Peyer's patch (tissue), 4 donors: ENCODE measurements at regions not wholly inside any gene's neighbourhood (a gene's known extent, or its start where the extent isn't known, plus 50 kb on each side); places are given as distances from the start of the nearest gene placed in this dataset.
"Not testable (repeated sequence)": the region's sequence is repeated elsewhere in the genome, so short reads cannot be mapped to it uniquely, and the experiment has no call there.

ENCODE experiments used
- DNase-seq, 3 donors: peaks; one replicate each; pipeline ENCODE4 v3.0.0-alpha.2; 2017 to 2019
- H3K27ac ChIP-seq, 4 donors: fragments of 200-600 bp; sonication (generic); one replicate each; pipeline ENCODE4 v1.5.1; 2016 to 2019
- H3K27me3 ChIP-seq, 2 donors: fragments of 200-600 bp; sonication (generic); one replicate each; pipeline ENCODE4 v1.5.1; 2019
- H3K36me3 ChIP-seq, 3 donors: fragments of 200-600 bp; sonication (generic); one replicate each; pipeline ENCODE4 v1.5.1; 2016 to 2019
- H3K4me1 ChIP-seq, 4 donors: fragments of 200-600 bp; sonication (generic); one replicate each; pipeline ENCODE4 v1.5.1; 2016 to 2019
- H3K4me3 ChIP-seq, 4 donors: fragments of 200-600 bp; sonication (generic); 1 replicate in 3 of 4; 2 replicates in 1 of 4; pipeline ENCODE4 v1.5.1; 2016 to 2019; ENCODE audit warnings: mild to moderate bottlenecking in 1 of 4
- H3K9me3 ChIP-seq, 4 donors: fragments of 200-600 bp; sonication (generic); one replicate each; pipeline ENCODE4 v1.5.1; 2016 to 2019; ENCODE audit warnings: mild to moderate bottlenecking in 1 of 4
- POLR2A ChIP-seq, 2 donors: fragments of 450-650 bp; IDR thresholded peaks; one replicate each; pipeline ENCODE4 v1.5.1; 2017; ENCODE audit warnings: antibody characterized with exemption in 2 of 2, mild to moderate bottlenecking in 2 of 2, moderate library complexity in 2 of 2
- TF ChIP-seq, protein P1 (sequence below), 6 experiments: fragments of 450-650 bp in 4 of 6; fragments of 200-600 bp in 2 of 6; sonication (generic) in 1 of 6; IDR thresholded peaks; one replicate each; pipeline ENCODE4 v1.5.1; 2017 to 2019; ENCODE audit warnings: antibody characterized with exemption in 6 of 6, mild to moderate bottlenecking in 3 of 6, moderate library complexity in 1 of 6

- no peak overlapping the region for H3K4me3 ChIP-seq
- H3K27ac ChIP-seq: no peak overlapping the region
- H3K9me3 ChIP-seq: no peaks in the 10 kb centered on the region
- H3K4me1 ChIP-seq: no peaks in the 10 kb centered on the region
- no peaks in the 10 kb centered on the region for H3K27me3 ChIP-seq
- DNase-seq: no peak
- H3K36me3 ChIP-seq: no peaks in the 10 kb centered on the region
- TF ChIP-seq POLR2A (IDR thresholded peaks at IDR 0.05): no peak
- TF ChIP-seq, protein P1, sequence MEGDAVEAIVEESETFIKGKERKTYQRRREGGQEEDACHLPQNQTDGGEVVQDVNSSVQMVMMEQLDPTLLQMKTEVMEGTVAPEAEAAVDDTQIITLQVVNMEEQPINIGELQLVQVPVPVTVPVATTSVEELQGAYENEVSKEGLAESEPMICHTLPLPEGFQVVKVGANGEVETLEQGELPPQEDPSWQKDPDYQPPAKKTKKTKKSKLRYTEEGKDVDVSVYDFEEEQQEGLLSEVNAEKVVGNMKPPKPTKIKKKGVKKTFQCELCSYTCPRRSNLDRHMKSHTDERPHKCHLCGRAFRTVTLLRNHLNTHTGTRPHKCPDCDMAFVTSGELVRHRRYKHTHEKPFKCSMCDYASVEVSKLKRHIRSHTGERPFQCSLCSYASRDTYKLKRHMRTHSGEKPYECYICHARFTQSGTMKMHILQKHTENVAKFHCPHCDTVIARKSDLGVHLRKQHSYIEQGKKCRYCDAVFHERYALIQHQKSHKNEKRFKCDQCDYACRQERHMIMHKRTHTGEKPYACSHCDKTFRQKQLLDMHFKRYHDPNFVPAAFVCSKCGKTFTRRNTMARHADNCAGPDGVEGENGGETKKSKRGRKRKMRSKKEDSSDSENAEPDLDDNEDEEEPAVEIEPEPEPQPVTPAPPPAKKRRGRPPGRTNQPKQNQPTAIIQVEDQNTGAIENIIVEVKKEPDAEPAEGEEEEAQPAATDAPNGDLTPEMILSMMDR (IDR thresholded peaks at IDR 0.05): no peak
Measured at GRCh38 chr2:3034856-3035255, 342.8 kb downstream of the EIPR1 start.

DNA sequence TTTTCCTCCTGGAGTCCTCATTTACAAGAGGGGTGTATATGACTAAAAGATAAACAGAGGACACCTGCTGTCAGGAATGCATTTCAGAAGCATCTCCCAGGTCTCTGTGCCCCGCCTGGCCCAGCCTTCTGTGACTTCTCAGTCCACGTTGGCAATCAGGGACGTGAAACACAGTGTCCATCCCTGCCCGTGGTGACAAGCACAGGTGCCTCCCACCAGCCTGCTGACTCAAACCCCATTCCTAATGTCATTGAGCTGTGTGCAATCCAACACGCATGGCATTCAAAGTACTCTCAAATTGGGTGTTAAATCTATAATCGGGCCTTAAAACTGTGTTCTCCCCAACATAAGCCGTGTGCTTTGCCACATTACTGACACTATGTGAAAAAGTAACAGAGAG lies 343.2 kb downstream of the EIPR1 start:
- H3K4me3 ChIP-seq: no peak overlapping the region
- no peaks in the 10 kb centered on the region for H3K36me3 ChIP-seq
- H3K27me3 ChIP-seq: no peaks in the 10 kb centered on the region
- no peaks in the 10 kb centered on the region for H3K9me3 ChIP-seq
- no peaks in the 10 kb centered on the region for H3K4me1 ChIP-seq
- H3K27ac ChIP-seq: no peak overlapping the region
- DNase-seq: no peak
- TF ChIP-seq, protein P1 (IDR thresholded peaks at IDR 0.05): no peak
- no peak for TF ChIP-seq POLR2A (IDR thresholded peaks at IDR 0.05)

GRCh38 chr2:3033315-3033714 lies 344.3 kb downstream of the EIPR1 start:
- H3K27ac ChIP-seq: no peak overlapping the region
- no peak overlapping the region for H3K4me3 ChIP-seq
- DNase-seq: no peak
- no peaks in the 10 kb centered on the region for H3K9me3 ChIP-seq
- no peaks in the 10 kb centered on the region for H3K27me3 ChIP-seq
- TF ChIP-seq, protein P1 (IDR thresholded peaks at IDR 0.05): no peak
- no peak for TF ChIP-seq POLR2A (IDR thresholded peaks at IDR 0.05)
- no peaks in the 10 kb centered on the region for H3K36me3 ChIP-seq
- no peaks in the 10 kb centered on the region for H3K4me1 ChIP-seq

DNA sequence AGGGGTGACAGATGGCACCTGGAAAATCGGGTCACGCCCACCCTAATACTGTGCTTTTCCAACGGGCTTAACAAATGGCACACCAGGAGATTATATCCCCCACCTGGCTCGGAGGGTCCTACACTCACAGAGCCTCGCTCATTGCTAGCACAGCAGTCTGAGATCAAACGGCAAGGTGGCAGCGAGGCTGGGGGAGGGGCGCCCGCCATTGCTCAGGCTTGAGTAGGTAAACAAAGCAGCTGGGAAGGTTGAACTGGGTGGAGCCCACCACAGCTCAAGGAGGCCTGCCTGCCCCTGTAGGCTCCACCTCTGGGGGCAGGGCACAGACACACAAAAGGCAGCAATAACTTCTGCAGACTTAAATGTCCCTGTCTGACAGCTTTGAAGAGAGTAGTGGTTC lies 346.8 kb downstream of the EIPR1 start:
- not testable (repeated sequence) for H3K27me3 ChIP-seq, DNase-seq, H3K9me3 ChIP-seq, H3K4me1 ChIP-seq, H3K4me3 ChIP-seq, H3K36me3 ChIP-seq, H3K27ac ChIP-seq

GRCh38 chr2:3025984-3026383 lies 351.6 kb downstream of the EIPR1 start:
- H3K4me3 ChIP-seq: no peak overlapping the region
- H3K36me3 ChIP-seq: no peaks in the 10 kb centered on the region
- no peaks in the 10 kb centered on the region for H3K9me3 ChIP-seq
- H3K27me3 ChIP-seq: no peaks in the 10 kb centered on the region
- H3K27ac ChIP-seq: no peak overlapping the region
- H3K4me1 ChIP-seq: no peaks in the 10 kb centered on the region
- no peak for TF ChIP-seq POLR2A (IDR thresholded peaks at IDR 0.05)
- TF ChIP-seq, protein P1 (IDR thresholded peaks at IDR 0.05): no peak
- DNase-seq: no peak

DNA sequence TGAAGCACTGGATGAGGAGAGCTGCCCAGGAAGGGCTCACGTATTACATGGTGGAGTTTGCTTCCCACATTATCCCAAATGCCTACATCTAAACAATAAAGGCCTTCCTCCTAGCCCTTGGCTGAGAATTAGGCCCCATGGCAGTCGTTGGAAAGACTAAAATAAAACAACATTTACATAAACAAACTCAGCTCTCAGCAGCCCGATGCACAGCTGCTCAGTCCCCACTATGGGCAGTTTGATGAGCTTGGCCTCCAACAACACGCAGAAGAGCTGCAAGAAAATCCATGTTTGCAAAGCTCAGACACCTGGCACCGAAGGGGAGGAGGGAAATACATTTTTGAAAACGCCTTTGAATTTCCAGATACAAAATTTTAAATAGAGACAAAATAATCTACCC lies 352.4 kb downstream of the EIPR1 start:
- no peak for DNase-seq
- no peaks in the 10 kb centered on the region for H3K36me3 ChIP-seq
- TF ChIP-seq, protein P1 (IDR thresholded peaks at IDR 0.05): no peak
- no peak for TF ChIP-seq POLR2A (IDR thresholded peaks at IDR 0.05)

More for the DNA sequence above, 352.4 kb downstream of the EIPR1 start:
- no peaks in the 10 kb centered on the region for H3K4me1 ChIP-seq
- no peak overlapping the region for H3K27ac ChIP-seq
- no peak overlapping the region for H3K4me3 ChIP-seq
- no peaks in the 10 kb centered on the region for H3K9me3 ChIP-seq
- H3K27me3 ChIP-seq: no peaks in the 10 kb centered on the region
